OCI-LY1 (cell line): ENCODE measurements at regions not wholly inside any gene's neighbourhood (a gene's known extent, or its start where the extent isn't known, plus 50 kb on each side); places are given as distances from the start of the nearest gene placed in this dataset.

ENCODE experiments used
- CTCF ChIP-seq: fragments of 200-600 bp; sonication (generic), shearing (Covaris generic); IDR thresholded peaks from 2 replicates; pipeline ENCODE4 v1.5.1; 2017; ENCODE audit warnings: mild to moderate bottlenecking, antibody characterized with exemption, low read length, moderate library complexity, mixed read lengths
- EZH2 ChIP-seq: fragments of 200-600 bp; sonication (generic), shearing (Covaris generic); IDR thresholded peaks from 2 replicates; pipeline ENCODE4 v1.8.0; 2017; ENCODE audit warnings: borderline replicate concordance, mixed run types, mild to moderate bottlenecking, antibody characterized with exemption, low read length, moderate library complexity, mixed read lengths

- TF ChIP-seq CTCF (no peak), EZH2 (no peak)
These were observed 241.5 kb upstream of the MVB12B start for GRCh38 chr9:126085170-126085569.
